Loucy (cell line): ENCODE measurements at regions not wholly inside any gene's neighbourhood (a gene's known extent, or its start where the extent isn't known, plus 50 kb on each side); places are given as distances from the start of the nearest gene placed in this dataset.

Experiments used
- CTCF ChIP-seq: fragments of 200-600 bp; sonication (generic); conservative IDR thresholded peaks from 2 replicates; pipeline ENCODE4 v1.5.1; 2014; ENCODE audit warnings: mild to moderate bottlenecking, antibody characterized with exemption, low read length
- EZH2phosphoT487 ChIP-seq: fragments of 200-600 bp; IDR thresholded peaks from 2 replicates; pipeline ENCODE4 v1.6.1; 2018; ENCODE audit warnings: antibody characterized with exemption, mild to moderate bottlenecking, moderate library complexity, borderline replicate concordance

DNA sequence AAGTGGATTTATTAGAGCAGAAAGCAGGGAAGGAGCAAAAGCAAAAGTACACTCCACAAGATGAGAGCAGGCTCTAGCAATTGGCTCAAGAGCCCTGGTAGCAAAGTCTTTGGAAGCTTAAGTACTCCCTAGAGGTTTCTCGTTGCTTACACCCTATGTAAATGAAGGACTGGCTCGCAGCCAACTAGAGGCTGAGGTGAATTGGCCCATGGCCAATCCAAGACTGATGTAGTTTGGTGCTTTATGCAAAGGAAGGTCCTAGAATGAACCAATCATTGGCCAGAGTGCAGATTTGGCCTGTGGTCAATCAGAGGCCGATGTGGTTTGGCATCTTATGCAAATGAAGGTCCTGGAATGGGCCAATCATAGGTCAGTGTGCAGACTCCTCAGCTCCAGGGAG, 191.3 kb upstream of the ARID1B start:
- TF ChIP-seq CTCF (no peak), EZH2phosphoT487 (no peak)
